NCI-H524 (cell line): ENCODE measurements at regions not wholly inside any gene's neighbourhood (a gene's known extent, or its start where the extent isn't known, plus 50 kb on each side); places are given as distances from the start of the nearest gene placed in this dataset.

Experiments used
- DNase-seq, 2 experiments: peaks; one replicate each; lab custom pipeline; 2025; lab: John Stamatoyannopoulos, UW

GRCh38 chr12:94031763-94032162 is 116.6 kb upstream of the PLXNC1 start:
- DNase-seq = no peak

- no peak for DNase-seq
Observed at GRCh38 chr12:94032368-94032767, 116.0 kb upstream of the PLXNC1 start.

DNA sequence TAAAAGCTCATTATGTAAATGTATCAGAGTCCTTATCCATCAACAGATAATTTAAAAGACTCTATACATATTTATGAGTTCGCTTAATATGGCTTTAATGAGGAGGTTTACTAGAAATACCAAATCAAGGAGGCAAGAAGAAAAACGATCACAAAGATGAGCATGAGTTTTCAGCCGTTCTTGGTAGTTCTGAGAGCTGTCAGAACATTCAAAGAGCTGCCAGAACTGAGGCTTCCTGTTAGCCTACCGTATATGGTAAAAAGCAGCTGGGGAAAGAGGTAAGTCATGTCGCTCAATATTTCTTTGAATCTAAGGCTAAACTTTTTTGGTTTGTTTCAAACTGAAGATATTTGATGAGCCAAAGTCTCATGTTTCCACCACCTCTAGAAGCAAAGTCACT is 115.3 kb upstream of the PLXNC1 start:
- no peak for DNase-seq

DNA sequence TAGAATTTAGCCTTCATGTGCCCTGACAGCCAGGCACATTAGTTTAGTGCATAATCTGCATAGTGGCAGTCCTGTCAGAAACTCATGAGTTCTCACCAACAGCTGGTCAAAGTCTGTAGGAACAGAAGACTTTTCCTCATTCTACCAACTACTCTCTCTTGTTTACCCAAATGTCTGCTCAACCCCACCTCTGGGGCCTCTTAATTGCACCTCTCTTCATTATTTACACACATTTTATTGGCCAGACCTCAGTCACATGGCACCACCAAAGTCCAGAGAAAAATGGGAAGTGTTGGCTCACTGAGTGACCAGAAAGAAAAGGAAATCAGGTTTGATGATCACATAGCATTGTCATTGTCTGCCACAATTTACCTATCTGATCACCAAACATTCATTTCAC is 114.6 kb upstream of the PLXNC1 start:
- no peak for DNase-seq

GRCh38 chr12:94037444-94037843 is 110.9 kb upstream of the PLXNC1 start:
- DNase-seq = no peak

DNA sequence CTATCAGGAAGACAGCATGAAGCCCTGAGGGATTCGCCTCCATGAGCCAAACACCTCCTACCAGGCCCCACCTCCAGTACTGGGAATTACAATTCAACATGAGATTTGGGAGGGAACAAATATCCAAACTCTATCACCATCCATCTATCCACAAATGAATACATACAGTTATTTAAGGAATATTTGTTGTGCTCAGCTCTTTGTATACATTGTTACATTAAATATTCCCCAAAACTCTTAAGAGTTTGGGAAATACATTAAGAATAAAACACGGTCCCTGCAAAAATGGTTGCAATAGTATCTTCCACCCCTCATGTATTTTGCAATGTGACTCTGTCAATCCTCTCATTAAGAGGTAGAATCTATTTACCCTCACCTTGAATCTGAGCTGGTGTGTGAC is 109.8 kb upstream of the PLXNC1 start:
- DNase-seq = no peak

GRCh38 chr12:94039199-94039840 is 109.1 kb upstream of the PLXNC1 start:
- DNase-seq = no peak

- no peak for DNase-seq
Observed at GRCh38 chr12:94039914-94040313, 108.5 kb upstream of the PLXNC1 start.

DNA sequence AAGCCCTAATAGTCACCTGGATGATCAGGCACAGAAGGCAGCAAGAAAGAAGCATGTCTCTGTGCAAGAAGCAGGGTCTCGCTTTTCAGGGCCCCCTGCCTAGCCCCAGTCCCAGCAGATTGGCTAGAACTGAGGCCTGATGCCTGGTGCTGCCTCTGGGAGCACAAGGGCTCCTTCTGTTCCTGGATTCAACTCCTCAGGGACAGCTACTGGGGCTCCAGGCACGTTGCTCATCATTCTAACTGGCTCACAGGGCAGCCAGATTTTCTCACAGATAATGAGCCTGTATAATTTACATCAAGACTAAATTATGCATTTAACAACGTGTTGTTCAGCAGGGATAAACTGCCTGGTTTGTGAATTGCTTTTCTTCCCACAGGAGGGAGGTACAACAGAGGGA is 106.5 kb upstream of the PLXNC1 start:
- no peak for DNase-seq

GRCh38 chr12:94042321-94042720 is 106.1 kb upstream of the PLXNC1 start:
- no peak for DNase-seq

DNA sequence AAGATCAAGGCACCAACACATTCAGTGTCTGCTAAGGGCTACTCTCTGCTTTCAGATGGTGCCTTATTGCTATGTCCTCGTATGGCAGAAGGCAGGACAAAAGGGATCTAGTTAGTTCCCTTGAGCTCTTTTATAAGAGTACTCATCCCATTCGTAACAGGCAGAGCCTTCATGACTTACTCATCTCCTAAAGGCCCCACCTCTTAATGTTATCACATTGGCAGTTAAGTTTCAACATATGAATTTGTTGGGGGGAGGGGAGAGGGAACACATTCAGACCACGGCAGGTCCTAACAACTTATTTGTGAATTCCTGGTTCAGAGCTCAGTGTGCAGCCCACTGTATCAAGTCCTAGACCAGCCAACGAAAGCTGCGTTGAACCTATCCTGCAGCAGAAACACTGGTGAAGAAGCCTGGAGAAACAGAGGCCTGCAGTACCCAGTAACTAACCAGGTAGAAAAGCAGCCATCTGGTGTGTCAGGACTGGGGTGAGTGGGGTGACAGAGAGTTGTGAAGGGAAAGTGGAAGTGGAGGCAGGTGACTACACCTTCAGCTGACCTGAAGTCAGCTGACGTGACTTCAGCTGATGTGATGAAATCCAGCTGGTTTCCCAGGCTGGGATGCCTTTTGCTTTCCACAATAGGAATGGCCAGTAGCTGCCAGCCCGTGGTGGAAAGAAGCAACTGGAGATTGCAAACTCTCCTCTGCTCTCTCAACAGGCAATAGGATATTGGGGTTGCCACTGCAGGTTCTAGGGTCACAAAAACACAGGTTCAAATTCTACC is 101.6 kb upstream of the PLXNC1 start:
- DNase-seq = no peak

DNA sequence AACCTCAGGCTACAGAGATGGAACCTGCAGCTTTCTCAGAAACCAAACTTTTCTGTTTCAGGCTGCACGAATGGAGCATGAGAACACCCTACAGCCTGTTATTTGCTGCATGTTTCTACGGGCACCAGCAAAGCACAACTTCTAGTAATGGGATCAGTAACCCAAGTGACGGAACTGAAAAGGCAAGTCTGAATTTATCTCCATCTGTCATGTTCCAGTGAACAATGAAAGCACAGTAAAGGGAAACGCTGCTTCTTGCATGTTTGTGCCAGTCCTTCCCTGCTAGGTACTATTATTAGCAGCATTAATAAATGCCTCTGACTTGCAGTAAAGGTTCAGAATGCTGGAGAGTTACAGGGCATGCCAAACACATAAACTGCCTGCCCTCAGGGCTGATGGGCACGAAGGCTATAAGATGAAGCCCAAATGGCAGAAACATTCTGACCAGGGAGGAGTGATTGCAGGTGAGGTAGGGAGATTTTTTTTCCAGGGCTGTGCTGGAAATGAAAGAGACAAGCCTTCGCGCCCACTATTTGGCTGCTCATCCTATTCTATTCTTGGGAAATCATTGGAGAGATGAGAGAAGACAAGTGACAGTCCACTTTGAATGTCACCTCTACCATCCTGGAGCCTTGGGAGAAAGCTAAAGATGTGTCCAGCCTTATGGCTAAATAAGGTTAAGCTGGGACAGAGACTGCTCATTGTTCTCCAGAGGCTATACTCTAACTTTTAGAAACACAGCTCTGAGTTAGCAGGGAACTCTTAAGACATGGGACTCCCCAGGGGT is 100.4 kb upstream of the PLXNC1 start:
- DNase-seq = peak in 1 of 2 experiments; percentile 16

DNA sequence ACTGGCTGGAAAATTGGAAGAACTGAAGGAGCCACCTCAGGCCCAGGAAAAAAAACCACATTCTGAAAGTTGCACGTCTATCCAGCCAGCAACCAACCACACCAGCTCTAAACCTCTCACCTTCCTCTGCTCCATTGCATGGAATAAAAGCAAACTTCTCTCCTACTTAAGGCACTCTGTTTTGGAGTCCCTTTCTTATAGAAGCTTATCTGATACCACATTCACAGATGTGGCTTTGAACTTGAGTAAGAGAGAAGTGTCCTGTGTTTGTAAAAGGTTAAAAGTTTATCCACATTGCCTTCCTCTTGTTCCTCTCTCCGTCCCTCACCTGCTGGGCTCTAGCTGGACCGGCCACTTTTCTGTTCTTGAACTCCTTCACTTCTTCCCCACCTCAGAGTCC is 99.6 kb upstream of the PLXNC1 start:
- no peak for DNase-seq

DNA sequence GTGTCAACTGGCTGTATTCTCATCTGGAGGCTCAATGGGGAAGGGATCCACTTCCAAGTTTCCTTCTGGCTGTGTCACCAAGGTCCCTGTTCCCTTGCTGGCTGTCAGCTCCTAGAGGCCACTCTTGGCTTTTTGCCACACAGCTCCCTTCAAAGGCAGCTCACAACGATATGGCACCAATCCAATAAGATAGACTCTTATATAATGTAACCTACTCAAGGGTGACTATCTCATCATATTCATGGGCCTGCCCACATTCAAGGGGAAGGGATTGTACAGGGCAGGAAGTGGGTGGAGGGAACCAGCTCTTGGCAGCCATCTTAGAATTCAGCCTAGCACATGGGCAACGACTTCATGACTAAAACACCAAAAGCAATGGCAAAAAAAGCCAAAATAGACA is 98.7 kb upstream of the PLXNC1 start:
- DNase-seq = no peak

GRCh38 chr12:94053676-94054075 is 94.7 kb upstream of the PLXNC1 start:
- DNase-seq = no peak

DNA sequence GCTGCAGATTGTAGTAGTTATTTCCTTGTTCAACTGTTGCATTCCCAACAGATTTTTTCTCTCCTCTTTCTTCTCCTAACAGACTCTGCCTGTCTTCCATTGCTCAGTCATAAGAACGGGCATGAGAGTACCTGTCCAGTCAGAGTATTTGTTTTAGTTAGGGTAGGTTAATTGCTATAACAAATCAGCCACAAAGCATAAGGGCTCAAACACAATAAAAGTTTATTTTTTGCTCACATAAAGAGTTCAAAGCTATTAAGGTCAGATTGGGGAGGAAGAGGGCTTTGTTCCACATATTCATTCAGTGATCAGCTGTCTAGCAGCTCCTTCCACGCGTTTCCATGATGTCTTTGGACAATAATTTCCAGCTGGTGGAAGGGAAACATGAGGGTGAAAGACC is 92.8 kb upstream of the PLXNC1 start:
- peak; percentile 7 to 78 for DNase-seq

DNA sequence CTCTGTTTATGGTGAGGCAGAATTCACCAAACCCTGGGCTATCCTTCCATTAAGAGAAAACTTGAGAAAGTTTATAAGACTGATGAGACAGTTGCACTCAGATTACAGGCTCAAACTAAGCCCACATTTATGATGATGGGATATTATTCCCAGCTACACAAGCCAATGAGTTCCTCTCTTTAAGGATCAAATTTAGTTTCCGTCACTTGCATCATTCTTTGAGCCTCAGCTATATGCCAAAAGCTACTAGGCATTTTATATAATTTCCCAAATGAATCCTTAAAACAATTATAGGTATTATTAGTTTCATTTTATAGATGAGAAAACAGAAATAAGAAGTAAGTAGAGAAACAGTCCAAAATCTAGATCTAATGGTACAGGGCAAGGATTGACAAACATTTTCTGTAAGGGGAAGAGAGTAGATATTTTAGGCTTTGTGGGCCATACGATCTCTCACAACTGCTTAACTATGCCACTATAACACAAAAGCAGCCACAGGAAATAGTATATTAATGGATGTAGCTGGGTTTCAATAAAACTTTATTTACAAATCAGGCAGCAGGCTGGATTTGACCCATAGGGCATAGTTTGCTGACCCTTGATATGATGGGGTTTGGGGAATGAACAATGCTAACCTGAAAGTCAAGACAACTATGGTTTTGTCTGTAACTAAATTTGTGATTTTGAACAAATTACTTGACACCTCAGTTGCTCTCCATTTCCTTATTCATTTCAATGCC is 91.8 kb upstream of the PLXNC1 start:
- no peak for DNase-seq

DNA sequence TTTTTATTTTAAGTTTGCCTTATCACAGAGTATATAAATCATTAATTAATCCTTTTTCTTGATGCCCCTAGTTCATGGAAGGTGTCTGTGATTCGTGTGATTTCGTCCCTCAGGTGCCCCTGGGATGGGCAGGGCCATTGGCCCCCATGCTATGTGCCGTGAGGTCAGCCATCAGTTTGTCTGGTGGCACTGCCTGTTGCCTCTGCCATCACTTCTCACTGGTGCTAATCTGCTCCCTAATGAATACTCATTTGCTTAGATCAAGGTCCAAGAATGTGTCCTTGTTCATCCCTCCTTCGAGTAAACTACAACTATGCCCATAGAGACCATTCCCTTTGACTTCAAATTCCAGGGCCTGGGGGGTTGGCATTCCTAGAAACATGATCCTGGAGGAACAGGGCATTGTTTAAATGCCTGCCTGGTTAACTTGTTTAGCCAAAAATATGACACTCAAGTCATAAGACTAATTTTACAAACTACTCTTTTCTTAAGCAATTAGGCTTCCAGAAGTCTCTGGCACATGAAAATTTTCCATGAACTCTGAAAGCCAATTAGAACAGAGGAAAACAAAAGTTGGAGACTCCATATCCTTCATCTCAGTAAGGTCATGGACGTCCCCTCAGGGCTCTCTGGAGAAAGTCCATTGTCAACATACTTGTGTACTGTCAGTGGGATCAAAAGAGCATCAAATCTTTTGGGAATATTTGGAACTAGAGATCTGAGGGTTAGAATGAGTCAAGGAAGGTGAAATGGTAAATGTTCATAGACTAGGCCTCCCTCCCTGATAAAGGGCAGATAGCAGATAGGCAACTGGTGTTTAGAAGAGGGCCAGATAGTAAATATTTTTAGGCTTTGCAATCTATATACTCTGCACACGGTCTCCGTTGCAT is 90.9 kb upstream of the PLXNC1 start:
- no peak for DNase-seq

DNA sequence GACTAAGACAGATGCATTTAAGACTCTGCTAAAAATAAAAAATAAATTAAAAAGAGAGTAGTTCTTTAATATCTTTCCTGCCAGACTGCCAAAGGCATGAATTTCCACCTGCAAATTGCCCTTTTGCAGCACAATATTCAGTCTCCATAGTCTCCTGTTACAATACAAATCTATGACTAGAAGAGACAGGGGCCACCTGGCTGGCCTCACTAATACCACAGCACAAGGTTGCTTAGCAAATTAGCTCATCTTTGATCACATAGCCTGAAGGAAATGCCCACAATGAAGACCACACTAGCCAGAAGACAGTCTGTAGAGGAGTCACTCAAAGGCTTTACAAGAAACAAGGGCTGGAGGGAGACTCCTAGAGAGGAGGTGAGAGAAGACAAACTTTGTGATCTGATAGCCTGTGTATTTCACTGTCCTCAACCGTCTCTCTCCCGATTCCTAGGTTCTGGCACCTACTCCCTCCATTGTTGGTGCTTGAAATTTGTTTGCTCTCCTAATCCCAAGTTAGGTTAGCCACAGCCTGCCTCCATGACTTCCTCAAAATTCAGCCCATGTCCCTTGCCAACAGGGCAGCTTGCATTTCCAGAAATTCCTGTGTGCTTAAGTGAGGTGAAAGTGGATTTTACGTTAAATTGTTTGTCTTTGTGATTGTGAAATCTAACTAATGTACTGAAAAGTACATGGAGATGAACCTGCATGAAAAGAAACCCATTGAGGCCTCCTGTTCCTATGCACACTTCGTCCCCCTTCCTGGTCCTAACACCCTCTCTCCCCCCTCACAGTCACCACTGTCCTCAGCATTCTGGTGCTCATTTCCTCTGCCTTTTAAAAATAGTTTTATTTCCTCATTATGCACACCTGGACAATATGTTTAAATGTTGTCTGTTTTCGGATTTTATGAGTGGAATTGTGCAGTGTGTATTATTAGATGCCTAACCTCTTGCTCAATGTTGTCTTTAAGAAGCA is 88.7 kb upstream of the PLXNC1 start:
- DNase-seq = no peak

GRCh38 chr12:94062194-94062593 is 86.2 kb upstream of the PLXNC1 start:
- no peak for DNase-seq
